HG03103 (cell line): ENCODE measurements at regions not wholly inside any gene's neighbourhood (a gene's known extent, or its start where the extent isn't known, plus 50 kb on each side); places are given as distances from the start of the nearest gene placed in this dataset.

Source experiments
- ATAC-seq: cut with Tn5 transposase; IDR thresholded peaks from one replicate; pipeline ENCODE4 v1.9.1; 2021; ENCODE audit warnings: low read depth; ENCODE audit not compliant: unreplicated experiment

DNA sequence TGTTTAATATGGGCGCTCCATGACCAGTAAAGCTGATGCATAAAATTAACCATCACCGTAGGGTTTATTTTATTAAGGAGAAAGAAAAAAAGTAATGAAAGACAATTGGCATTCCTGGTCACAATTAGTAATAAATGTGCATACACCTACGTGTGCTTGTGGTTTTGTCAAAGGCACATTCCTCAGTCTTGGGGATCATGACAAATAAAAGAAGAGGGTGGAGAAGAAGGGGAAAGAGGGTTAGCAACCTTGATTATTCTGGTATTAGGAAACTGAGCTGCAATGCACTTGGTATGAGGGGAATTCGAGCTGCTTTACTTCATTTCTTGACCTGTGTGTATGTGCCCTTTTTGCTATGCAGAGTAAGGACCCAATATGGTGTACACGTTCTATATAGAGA is 1798.3 kb upstream of the PCDH7 start:
- ATAC-seq, result no peak

- ATAC-seq, result no peak
These were observed 1794.0 kb upstream of the PCDH7 start for GRCh38 chr4:28926156-28926555.

DNA sequence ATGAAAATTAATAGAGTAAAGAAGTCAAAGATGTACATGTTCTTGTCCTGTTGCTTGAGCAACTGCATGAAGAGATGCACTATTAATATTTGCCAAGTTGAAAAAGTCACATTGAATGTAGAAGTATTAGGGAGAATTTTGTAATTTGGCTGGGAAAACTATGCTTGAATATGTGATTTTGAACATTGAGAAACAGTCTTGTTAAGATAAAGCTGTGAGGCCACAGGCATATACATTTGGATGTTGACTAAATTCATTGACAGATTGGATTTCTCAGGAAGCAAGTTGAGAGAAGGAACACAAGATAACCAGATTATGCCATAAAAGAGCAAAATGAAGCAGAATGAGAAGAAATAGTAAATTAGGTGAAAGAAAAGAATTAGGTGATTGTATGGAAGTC is 1777.5 kb upstream of the PCDH7 start:
- ATAC-seq, result no peak

GRCh38 chr4:28947374-28947773 is 1772.8 kb upstream of the PCDH7 start:
- no peak for ATAC-seq

DNA sequence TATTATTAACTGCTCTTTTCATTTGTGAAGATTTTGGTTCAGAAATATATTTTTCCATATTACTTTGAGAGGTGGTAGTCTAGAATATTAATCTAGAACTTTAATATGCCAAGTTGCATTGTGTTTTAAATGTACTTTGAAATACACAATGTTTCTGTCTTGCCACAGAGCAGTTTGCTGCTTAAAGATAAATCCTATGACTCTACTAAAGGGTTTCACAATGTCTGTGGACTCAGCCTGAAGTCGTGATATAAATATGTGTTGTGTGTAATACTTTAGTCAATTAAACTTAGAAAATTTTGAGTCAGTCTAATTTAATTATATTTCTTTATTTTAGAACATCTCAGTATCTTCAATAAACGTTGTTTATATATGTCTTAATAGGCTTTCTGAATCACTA is 1771.7 kb upstream of the PCDH7 start:
- no peak for ATAC-seq

- ATAC-seq, result no peak
These were observed 1753.2 kb upstream of the PCDH7 start for GRCh38 chr4:28966982-28967381.

- no peak for ATAC-seq
These were observed 1746.4 kb upstream of the PCDH7 start for GRCh38 chr4:28973587-28974350.

DNA sequence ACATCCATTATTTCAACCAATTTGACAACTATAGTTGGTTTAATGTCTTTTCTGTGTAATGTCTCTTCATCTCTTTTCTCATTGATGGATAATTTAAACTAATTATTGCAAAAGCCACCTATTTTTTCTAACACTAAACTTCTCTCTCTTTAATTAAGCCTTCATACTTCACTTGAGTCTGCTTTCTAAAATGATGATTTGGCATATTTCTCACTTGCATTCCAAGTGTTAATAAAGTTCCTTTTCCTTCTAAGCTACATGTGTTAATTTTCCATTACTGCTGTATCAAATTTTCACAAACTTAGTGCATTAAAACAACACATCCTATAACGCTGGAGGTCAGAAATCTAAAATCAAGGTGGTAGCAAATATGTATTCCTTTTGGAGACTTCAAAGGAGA is 1743.8 kb upstream of the PCDH7 start:
- no peak for ATAC-seq

DNA sequence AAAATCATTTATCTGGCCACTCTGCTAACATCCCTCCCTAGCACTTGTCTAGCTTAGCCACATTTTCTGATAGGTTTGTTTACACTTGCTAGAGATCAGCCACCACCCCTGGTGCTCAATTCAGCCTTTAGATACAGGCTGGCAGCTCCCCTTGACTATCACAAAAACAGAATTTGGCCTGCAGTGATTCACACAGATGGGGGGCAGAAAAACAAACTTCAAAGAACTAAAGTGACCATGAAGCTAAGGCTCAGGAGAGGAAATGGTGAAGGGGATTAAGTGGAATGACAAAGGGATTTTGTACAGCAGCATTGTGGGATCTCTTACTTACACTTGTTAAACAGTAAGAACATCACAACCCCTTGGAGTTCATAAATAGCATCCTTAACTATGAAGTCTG is 1718.0 kb upstream of the PCDH7 start:
- no peak for ATAC-seq

- no peak for ATAC-seq
These were observed 1714.3 kb upstream of the PCDH7 start for GRCh38 chr4:29005838-29006237.

GRCh38 chr4:29009908-29010307 is 1710.3 kb upstream of the PCDH7 start:
- no peak for ATAC-seq

DNA sequence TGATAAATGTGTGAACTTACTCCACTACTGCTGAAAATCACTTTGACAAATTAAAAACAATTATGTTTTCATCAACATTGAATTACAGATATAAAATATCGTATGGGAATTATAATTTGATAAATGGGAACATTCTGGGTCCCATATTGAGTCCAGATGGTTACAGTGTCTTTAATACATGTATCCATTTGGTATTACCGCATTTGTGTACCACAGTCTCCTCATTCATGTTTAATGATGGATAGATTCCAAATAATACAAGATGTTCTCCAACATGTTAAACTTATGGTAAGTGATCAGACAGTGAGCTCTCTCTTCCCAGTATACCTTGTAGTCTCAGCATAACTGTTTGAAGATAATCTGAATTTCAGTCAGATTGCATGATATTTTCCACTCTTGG is 1706.8 kb upstream of the PCDH7 start:
- ATAC-seq, result no peak

DNA sequence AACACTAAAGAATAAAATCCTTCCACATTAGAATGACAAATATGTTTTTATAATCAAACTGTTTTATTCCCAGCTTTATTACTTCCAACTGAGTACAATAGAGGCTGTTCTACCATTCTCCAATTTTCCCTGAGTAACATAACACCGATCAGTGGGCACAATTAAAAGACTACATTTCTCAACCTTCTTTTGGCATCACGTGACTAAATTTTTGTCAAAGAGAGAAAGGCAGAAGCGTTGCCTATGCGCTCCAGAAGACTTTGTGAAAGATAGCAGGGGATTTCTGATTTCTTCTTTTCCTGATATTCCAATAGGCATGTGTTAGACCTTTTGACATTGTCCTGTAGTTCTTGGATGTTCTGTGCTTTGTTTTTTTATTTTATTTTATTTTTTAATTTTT is 1705.6 kb upstream of the PCDH7 start:
- ATAC-seq, result no peak

GRCh38 chr4:29033703-29034102 is 1686.5 kb upstream of the PCDH7 start:
- no peak for ATAC-seq

DNA sequence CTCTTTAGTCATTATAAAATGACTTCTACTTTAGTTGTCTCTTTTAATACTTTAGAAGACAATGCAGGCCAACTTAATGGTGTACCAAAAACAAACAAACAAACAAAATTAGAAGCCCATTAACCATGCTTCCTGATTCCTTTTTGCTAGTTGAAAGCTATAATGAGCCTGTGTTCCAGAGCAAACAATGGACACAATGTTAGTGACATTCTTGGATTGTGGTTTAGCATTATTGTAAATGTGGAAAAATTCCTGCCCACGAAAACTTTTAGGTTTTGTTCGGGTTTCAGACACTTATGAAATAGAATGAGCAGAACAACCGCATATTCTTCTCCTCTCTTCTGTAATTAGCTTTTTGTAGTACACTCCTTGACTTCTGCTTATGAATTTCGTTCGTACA is 1682.7 kb upstream of the PCDH7 start:
- no peak for ATAC-seq

DNA sequence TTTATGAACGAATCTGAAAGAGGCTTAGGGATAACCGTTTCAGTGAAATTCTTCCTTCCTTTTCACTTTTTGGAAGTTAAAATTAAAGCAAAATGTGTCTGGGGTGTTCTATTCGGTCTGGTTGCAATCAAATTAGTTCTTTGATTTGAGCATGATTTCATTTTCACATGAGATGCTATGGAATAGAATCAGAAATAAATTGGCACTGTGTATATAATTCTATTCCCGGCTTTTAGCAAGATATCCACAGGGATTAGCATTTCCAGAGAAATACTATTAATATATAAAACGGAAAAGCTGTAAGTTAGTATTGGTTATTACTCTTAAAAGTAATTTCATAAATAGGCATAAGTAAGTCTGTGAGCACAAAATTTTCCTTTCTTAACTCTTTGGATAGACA is 1676.8 kb upstream of the PCDH7 start:
- no peak for ATAC-seq

GRCh38 chr4:29046186-29046585 is 1674.0 kb upstream of the PCDH7 start:
- ATAC-seq, result no peak

- no peak for ATAC-seq
These were observed 1673.4 kb upstream of the PCDH7 start for GRCh38 chr4:29046781-29047180.

- no peak for ATAC-seq
These were observed 1672.7 kb upstream of the PCDH7 start for GRCh38 chr4:29047341-29048041.

DNA sequence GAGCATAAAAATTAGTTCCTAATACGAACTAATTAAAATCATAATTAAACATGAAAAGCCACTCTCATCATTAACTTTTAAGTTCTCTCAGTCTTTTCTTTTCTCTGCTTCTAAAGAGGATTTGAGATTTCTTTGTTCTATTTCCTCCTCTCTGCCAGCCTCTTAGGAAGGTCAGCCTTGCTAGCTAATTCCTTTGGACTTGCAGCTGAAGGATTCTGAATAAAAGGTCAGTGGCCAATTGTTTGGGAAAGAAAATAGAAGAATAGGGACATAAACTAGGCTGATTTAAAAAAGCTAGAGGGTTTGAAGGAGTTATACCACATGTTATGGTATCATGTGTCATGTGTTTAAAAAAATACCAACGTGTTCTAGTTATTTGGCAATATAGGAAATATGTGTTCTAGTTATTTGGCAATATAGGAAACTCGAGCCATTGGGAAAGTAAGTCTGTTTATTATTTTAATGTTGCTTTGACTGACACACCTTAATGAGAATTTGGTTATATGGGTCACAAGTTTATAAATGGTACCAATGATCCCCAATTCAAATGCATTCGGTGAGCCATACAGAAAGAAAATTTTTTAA is 1668.7 kb upstream of the PCDH7 start:
- no peak for ATAC-seq

GRCh38 chr4:29052266-29052665 is 1667.9 kb upstream of the PCDH7 start:
- no peak for ATAC-seq

DNA sequence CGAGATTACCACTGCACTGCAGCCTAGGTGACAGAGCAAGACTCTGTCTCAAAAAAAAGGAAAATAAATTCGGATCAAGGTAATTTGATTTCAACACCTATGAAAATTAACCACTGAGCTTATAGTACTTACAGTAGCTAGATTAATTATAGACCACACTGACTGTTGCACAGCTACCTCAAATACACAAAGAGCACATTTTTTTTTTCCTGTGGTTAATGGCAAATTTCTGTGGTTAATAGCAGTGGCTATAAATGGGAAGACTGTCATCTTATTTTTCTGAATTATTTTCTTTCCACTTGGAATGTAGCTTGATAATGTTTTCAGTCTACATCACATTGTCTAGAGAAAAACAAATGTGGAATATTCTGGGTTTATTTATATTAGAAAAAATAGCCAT is 1661.6 kb upstream of the PCDH7 start:
- ATAC-seq, result no peak
